Lung (tissue), 11 donors: ENCODE measurements at regions not wholly inside any gene's neighbourhood (a gene's known extent, or its start where the extent isn't known, plus 50 kb on each side); places are given as distances from the start of the nearest gene placed in this dataset.

Source experiments
- ATAC-seq: fragments of 200-7000 bp; cut with Tn5 transposase; one replicate; pipeline ENCODE4 v1.9.1; 2020; ENCODE audit warnings: moderate number of reproducible peaks; ENCODE audit not compliant: insufficient read depth, low FRiP score
- DNase-seq, 3 donors: peaks; one replicate each; pipeline ENCODE4 v3.0.0-alpha.2; 2013 to 2017
- H3K27ac ChIP-seq, 2 donors: one replicate each; pipeline ENCODE4 v1.5.1; 2013; ENCODE audit warnings: mild to moderate bottlenecking in 2 of 2, moderate library complexity in 2 of 2, control low read depth in 1 of 2, inconsistent platforms in 1 of 2, low read depth in 1 of 2, low read length in 1 of 2
- H3K27me3 ChIP-seq, 3 donors: one replicate each; pipeline ENCODE4 v1.5.1; 2013; ENCODE audit warnings: low read length in 2 of 3; ENCODE audit not compliant: control insufficient read depth in 3 of 3, insufficient read depth in 3 of 3
- H3K36me3 ChIP-seq, 4 donors: one replicate each; pipeline ENCODE4 v1.5.1; 2013; ENCODE audit warnings: low read length in 4 of 4, mild to moderate bottlenecking in 1 of 4, moderate library complexity in 1 of 4; ENCODE audit not compliant: control insufficient read depth in 4 of 4, insufficient read depth in 4 of 4
- H3K4me1 ChIP-seq, 5 donors: one replicate each; pipeline ENCODE4 v1.5.1; 2013; ENCODE audit warnings: low read length in 5 of 5, mild to moderate bottlenecking in 2 of 5, moderate library complexity in 1 of 5; ENCODE audit not compliant: control insufficient read depth in 5 of 5, insufficient read depth in 5 of 5
- H3K4me3 ChIP-seq: one replicate; pipeline ENCODE4 v1.5.1; 2013; ENCODE audit warnings: mild to moderate bottlenecking, control low read depth, moderate library complexity
- H3K9ac ChIP-seq, 2 donors: one replicate each; pipeline ENCODE4 v1.5.1; 2013; ENCODE audit warnings: low read length in 2 of 2, control low read depth in 1 of 2; ENCODE audit not compliant: insufficient read depth in 1 of 2
- H3K9me3 ChIP-seq, 4 donors: one replicate each; pipeline ENCODE4 v1.5.1; 2013; ENCODE audit warnings: low read length in 3 of 4, mild to moderate bottlenecking in 1 of 4, moderate library complexity in 1 of 4; ENCODE audit not compliant: control insufficient read depth in 4 of 4, insufficient read depth in 3 of 4
- CTCF ChIP-seq: IDR thresholded peaks from 2 replicates; pipeline ENCODE4 v1.5.1; 2012; ENCODE audit warnings: mild to moderate bottlenecking; ENCODE audit errors: control extremely low read depth, extremely low read depth
- WGBS, 2 donors: extraction: QIAGEN DNeasy Blood & Tissue Kit; methylation state at CpG; one replicate each; pipeline ENCODE4 v1.1.7; 2013; 5-methylcytosine and 5-hydroxymethylcytosine counted together
- donor health status: control.
- donor health status: control.
- donor health status: Bipolar disorder and iron deficiency.
- donor health status: healthy.
- donor health status: DM: yes; HTN: yes; CAD: no.

- Histone ChIP-seq H3K9me3 (no peaks in the 10 kb centered on the region), H3K27me3 (no peaks in the 10 kb centered on the region), H3K27ac (no peak overlapping the region), H3K9ac (no peak overlapping the region), H3K4me1 (peaks cover 0 to 5% (median 0%) of the 10 kb centered on the region in 5 donors), H3K36me3 (no peaks in the 10 kb centered on the region), H3K4me3 (no peak overlapping the region)
- no peak for DNase-seq
- WGBS, 2 donors: 71% methylated on average over 2 of the region's 2 CpGs; no CpG with 5 or more reads in 1 of the 2 donors
- no peak for ATAC-seq
- no peak for TF ChIP-seq CTCF
Measured at GRCh38 chrY:19015213-19015612, 241.7 kb upstream of the HSFY2 start.

- 77% methylated on average over 2 of the region's 2 CpGs; no CpG with 5 or more reads in 1 of the 2 donors for WGBS, 2 donors
- no peak for TF ChIP-seq CTCF
- Histone ChIP-seq H3K4me1 (peaks cover 0 to 5% (median 0%) of the 10 kb centered on the region in 5 donors), H3K27me3 (no peaks in the 10 kb centered on the region), H3K27ac (no peak overlapping the region), H3K9me3 (no peaks in the 10 kb centered on the region), H3K36me3 (no peaks in the 10 kb centered on the region), H3K4me3 (no peak overlapping the region), H3K9ac (no peak overlapping the region)
- ATAC-seq (no peak), DNase-seq (no peak)
Measured at GRCh38 chrY:19012985-19013384, 239.4 kb upstream of the HSFY2 start.

GRCh38 chrY:19011605-19012090 lies 238.1 kb upstream of the HSFY2 start:
- WGBS, 2 donors: 70% methylated on average over 2 of the region's 3 CpGs; no CpG with 5 or more reads in 1 of the 2 donors
- no peak for TF ChIP-seq CTCF
- ATAC-seq: no peak

GRCh38 chrY:19006234-19006633 lies 232.7 kb upstream of the HSFY2 start:
- Histone ChIP-seq H3K4me1 (peaks cover 0 to 2% (median 0%) of the 10 kb centered on the region in 5 donors), H3K4me3 (no peak overlapping the region), H3K27ac (no peak overlapping the region), H3K27me3 (no peaks in the 10 kb centered on the region), H3K9me3 (no peaks in the 10 kb centered on the region), H3K36me3 (no peaks in the 10 kb centered on the region), H3K9ac (no peak overlapping the region)
- no peak for TF ChIP-seq CTCF
- DNase-seq (no peak), ATAC-seq (no peak)
- WGBS, 2 donors: 100% methylated on average over 2 of the region's 2 CpGs; no CpG with 5 or more reads in 1 of the 2 donors

More at GRCh38 chrY:19011605-19012090, 238.1 kb upstream of the HSFY2 start:
- H3K4me3 ChIP-seq: no peak overlapping the region
- H3K36me3 ChIP-seq: no peaks in the 10 kb centered on the region
- H3K27ac ChIP-seq: peak overlapping the region in 1 of 2 donors; percentile 21
- H3K4me1 ChIP-seq: peaks cover 0 to 5% (median 0%) of the 10 kb centered on the region in 5 donors
- H3K9me3 ChIP-seq: no peaks in the 10 kb centered on the region
- H3K9ac ChIP-seq: no peak overlapping the region
- H3K27me3 ChIP-seq: no peaks in the 10 kb centered on the region
- DNase-seq: no peak
